ENCODE measurements at regions not wholly inside any gene's neighbourhood (a gene's known extent, or its start where the extent isn't known, plus 50 kb on each side); places are given as distances from the start of the nearest gene placed in this dataset.
"Not testable (repeated sequence)": the region's sequence is repeated elsewhere in the genome, so short reads cannot be mapped to it uniquely, and the experiment has no call there.

DNA sequence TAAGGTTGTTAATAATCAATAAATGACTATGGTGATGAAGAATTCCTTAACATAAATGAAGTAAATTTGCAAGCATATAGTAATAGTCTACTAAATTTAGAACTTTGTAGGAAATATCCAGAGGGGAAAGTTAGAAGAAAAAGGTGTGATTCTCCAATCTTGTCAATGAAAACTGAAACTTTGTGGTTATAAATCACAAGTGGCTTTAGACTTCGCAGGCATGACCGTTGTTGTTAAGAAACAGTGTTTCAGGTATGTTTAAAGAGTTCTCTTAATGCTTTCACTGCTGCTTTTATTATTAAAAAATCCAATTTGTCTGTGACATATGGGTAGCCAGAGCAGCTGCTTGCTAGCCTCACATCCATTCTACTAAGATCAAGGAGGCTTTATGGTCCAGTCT is 475.6 kb upstream of the ADGRB3 start:
- DNase-seq (ENCODE audit: low read depth) = no peak

DNA sequence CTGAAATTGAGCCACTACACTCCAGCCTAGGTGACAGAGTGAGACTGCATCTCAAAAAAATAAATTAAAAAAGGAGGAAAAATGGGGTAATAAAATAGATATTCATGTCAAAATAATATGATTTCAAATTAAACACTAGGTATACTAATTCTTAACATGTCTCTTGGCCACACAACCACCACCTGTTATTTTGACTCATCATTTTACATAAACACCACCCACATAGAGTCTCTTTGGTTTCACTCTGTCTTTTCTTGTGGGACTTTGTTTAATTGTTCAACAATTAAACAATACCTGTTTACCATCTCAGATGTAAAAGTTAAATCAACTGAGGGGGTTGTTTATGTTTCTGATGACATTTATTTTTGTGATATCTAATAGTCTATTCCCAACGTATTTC is 476.8 kb upstream of the ADGRB3 start:
- DNase-seq (ENCODE audit: low read depth) = no peak

DNA sequence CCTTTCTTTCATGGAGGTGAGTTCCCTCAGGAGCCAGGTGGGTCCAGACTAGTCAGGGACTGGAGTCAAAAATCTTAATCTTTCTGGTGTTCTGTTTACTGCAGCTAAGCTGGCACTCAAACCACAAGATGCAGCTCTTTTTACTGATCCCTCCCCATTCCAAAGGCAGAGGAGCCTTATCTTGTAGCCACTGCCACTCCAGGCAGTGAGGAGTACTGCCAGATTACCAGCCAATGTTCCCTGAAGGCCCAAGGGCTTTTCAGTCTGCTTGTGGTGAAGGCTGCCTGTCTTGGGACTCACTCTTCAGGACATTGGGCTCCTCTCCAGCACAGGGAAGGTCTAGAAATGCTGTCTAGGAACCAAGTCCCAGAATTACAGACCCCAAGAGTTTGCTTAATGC is 490.4 kb upstream of the ADGRB3 start:
- no peak for DNase-seq (ENCODE audit: low read depth)

DNA sequence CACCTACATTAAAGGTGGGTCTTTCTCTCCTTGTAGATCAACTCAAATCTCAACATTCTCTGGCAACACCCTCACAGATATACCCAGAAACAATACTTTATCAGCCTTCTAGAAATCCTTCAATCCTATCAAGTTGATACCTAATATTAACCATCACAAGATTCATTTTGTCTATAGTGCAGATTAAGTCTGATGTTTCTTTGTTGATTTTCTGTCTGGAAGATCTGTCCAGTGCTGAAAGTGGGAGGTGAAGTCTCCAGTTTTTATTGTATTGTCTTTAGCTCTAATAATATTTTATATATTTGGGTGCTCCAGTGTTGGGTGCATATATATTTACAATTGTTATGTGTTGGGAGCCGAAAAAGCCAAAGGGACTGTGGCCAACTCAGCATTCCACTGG is 493.9 kb upstream of the ADGRB3 start:
- no peak for DNase-seq (ENCODE audit: low read depth)

DNA sequence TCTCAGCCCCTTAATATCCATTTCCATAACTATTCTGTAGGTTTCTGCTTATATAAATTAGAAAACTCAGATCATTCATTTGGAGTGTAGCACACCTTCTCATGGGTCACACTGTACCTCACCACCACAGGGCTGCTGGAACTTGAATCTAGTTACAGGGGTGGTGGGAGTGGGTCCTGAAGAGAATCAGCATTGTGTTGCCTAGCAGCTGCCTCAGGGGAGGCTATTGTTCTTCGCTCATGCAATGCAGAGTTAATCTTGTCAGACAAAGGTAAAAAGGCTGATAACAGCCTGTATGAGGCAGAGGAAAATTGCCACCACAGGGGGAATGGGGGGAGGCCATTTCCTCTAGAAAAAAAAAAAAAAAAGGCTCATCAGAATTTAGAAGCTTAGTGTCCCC is 496.0 kb upstream of the ADGRB3 start:
- DNase-seq (ENCODE audit: low read depth) = no peak

DNA sequence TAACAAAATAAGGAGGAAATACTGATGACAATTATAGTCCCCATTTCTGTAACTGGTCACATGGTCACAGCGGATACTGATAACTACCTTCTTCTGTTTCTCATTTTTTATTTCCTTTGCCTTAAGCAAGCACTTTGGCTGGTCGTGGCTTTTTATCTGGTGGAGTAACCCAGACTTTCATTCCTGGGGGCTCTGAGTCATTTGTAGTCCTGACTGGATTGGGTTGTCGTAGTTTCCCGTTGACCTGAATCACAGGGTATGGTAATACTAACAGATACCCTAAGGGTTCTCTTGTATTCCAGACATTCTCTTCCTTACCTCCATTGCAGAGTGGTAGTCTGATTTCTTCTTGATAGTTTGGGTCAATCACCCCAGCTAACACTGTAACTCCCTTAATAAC is 500.3 kb upstream of the ADGRB3 start:
- no peak for DNase-seq (ENCODE audit: low read depth)

DNA sequence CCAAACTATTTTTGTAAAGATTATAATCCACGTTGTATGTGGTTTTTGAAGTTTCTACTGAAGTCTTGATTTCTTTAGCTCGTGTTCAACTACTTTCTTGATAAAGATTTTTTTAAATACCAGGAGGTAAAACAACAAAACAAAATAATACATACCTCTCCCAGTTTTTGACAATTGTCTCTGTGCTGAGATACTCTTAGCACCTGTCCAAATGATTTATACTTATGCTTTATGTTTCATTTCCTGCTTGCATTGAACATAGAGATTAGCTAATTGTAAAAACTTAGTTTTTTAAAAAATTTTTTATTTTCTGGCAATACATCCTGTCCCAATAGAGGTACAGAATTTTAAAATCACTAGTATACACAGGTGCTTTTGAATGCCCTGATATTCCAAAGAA is 506.9 kb upstream of the ADGRB3 start:
- DNase-seq (ENCODE audit: low read depth) = no peak

DNA sequence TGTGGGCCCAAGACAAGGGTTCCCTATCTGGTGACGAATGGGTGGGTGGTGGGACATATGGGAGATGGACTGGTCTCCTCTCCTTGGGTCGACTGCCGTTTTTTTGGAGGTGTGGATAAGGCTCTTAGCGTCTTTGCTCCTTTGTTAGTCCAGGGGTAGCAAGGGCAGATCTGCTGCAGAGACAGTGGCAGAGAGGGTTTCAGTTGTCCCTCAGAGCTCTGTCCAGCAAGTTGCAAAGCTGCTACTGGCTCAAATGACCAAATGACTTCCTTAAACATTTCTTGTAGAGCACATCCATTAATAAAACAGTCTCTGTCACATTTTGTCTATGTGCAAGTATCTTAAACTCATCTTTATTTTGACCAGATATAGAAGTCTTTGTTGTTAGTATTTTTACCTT is 508.0 kb upstream of the ADGRB3 start:
- no peak for DNase-seq (ENCODE audit: low read depth)

DNA sequence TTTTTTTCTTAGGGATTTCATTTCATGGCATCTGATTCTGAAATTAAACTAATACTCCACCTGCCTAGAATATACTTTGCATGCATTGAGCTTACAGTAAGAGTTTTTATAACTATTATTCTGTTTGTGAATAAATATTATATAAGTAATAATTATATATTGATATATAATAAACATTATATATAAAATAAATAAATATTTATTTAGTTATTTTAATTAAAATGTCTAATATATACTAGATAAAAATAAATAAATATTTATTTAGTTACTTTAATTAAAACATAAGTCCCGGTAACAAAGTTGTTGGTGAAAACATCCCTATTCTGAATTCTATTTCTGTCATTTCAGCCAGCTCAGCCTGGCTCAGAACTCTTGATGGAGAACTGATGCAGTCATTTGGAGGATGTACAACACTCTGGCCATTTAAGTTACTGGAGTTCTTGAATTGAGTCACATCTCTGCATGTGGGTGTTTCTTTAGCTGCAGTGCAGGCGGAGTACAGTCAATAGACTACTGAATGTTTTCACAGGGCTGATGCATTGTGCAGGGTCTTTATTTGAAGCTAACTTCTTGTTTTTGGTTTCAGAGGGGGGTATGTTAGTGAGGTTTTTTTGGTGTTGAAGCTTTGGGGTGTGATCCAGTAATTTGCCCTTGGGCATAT is 508.9 kb upstream of the ADGRB3 start:
- no peak for DNase-seq (ENCODE audit: low read depth)

DNA sequence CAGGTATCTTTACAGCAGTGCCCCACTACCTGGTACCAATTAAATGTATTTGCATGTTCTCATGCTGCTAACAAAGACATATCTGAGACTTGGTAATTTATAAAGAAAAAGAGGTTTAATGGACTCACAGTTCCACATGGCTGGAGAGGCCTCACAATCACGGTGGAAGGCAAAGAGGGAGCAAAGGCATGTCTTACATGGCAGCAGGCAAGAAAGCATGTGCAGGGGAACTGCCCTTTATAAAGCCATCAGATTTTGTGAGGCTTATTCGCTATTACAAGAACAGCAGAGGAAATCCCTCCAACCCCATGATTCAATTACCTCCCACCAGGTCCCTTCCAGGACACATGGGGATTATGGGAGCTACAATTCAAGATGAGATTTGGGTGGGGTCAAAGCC is 512.1 kb upstream of the ADGRB3 start:
- DNase-seq (ENCODE audit: low read depth) = not testable (repeated sequence)

DNA sequence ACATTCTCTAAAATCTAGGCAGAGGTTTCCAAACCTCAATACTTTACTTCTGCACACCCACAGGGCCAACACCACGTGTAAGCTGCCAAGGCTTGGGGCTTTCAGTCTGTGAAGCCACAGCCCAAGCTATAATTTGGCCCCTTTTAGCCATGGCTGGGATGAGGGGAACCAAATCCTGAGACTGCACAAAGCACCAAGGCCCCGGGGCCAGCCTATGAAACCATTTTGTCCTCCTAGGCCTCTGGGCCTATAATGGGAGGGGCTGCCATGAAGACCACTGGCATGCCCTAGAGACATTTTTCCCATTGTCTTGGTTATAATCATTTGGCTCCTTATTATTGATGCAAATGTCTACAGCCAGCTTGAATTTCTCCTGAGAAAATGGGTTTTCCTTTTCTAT is 513.0 kb upstream of the ADGRB3 start:
- no peak for DNase-seq (ENCODE audit: low read depth)

DNA sequence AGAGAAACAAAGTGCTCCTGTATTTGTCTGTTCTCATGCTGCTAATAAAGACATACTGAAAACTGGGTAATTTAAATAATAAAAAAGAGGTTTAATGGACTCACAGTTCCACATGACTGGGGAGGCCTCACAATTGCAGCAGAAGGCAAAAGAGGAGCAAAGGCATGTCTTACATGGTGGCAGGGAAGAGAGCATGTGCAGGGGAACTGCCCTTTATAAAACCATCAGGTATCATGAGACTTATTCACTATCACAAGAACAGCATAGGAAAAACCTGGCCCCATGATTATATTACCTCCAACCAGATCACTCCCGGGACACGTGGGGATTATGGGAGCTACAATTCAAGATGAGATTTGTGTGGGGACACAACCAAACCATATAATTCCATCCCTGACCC is 514.1 kb upstream of the ADGRB3 start:
- not testable (repeated sequence) for DNase-seq (ENCODE audit: low read depth)

DNA sequence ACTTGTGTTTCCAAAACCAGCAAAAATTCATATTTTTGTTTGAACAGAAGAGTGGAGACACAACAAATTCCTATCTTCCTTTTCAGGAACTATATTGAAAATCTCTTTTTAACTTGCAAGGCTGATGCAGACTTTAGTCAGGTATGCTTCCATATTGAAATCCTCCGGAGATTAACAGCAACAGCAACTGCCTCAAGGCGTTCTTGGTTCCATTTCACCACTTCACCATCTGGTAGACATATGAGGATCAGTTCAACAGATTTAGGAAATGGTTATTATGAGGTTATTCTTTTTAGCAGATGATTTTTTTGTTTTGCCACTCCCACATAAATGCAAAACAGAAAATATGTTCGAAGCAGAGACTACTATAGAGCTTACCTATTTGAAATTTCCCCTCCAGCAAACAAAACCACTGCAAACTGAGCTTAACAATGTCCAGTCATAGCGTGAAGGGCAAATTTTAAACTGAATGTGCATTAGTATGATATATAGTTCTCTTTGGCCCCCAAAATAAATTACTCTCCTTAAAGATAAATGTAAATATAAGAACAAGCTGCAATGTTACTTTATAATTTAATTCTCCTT is 520.5 kb upstream of the ADGRB3 start:
- no peak for DNase-seq (ENCODE audit: low read depth)

DNA sequence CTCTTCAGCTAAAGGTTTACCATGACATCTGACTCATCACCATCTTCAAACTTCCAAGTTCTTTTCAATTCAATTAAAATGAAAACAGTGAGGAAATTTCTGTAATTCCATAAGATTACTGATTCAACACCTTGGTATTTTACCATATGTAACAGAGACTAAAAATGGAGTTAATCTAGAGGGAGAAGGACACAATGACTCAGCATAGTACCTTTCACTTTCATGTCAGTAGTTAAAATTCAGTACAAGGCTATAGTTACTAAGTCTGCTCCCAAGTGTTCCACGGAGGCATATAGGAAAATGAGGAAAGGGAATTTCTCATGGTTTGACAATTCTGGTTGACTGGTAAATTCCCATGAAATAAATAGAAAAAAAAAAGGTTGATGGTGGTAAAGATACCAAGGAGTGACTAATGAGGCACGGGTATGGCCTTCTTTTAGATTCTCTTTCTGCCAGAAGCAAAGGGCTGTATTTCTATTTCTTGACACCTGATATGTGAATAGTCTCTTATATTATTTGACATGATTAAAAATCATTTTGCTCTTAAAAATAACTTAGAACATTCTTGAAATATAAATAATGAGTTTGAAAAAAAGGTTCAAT is 526.7 kb upstream of the ADGRB3 start:
- DNase-seq (ENCODE audit: low read depth) = no peak

DNA sequence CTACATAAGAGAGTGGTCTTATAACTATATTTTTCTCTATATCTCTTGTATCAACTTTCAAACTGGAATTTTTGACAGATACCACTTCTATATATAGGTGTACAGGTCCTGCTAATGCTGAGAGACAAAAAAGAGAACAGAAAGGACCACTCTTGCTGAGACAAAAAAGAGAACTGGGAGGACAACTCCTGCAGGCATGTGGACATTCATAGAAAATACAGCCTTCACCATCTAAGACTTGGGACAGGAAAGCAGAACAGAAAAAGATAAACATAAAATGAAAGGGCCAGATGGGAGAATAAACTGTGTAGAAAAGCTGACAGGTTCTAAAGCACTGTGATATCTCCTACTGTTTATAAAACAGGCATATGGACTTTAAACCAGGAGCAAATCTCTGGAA is 541.0 kb upstream of the ADGRB3 start:
- no peak for DNase-seq (ENCODE audit: low read depth)

DNA sequence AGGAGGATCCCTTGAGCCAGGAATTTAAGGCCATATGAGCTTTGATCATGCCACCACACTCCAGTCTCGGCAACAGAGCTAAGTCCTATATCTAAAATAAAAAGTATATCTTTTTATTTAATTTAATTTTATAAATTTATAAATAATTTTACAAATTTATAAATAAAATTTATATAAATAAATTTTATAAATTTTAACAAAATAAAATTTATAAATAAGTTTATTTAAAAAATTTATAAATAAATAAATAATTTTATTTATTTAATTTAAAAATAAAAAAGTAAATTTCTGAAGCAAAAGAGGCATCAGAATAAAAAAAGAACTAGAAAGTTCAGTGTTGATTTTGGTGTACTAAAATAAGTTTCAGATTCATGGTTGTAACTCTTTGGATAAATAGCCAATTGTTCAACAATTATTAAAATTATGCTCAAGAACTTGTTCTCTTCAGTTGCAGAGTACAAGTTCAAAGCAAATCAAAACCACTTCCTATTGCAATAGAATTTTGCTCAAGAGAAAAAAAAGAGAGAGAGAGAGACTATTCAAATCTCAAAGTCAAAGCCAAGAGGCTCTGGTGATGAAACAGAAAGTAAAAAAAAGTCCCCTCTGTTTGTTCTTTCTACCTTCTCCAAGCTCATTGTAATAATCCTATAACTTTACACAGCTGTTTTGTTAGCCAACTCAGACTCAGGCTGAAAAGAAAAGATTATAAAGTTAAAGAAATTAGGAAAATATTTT is 547.5 kb upstream of the ADGRB3 start:
- no peak for DNase-seq (ENCODE audit: low read depth)

DNA sequence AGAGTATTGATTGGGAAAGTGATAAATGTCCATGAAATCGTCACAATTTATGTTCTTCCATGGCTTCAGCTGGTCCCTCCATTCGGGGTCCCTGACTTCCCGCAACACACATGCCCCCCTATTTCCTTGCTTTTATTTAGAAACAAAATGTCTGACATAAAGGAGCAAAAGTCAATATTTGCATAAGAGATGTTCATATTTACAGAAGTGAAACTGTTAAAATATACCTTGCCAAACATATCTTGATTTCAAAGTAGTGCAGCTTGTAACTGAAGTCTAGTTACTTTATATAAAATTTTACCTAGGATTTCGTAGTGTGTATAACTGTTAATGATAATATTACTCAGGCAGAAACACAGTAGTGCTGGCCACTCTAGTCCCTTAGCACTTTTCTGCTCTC is 548.9 kb upstream of the ADGRB3 start:
- no peak for DNase-seq (ENCODE audit: low read depth)

DNA sequence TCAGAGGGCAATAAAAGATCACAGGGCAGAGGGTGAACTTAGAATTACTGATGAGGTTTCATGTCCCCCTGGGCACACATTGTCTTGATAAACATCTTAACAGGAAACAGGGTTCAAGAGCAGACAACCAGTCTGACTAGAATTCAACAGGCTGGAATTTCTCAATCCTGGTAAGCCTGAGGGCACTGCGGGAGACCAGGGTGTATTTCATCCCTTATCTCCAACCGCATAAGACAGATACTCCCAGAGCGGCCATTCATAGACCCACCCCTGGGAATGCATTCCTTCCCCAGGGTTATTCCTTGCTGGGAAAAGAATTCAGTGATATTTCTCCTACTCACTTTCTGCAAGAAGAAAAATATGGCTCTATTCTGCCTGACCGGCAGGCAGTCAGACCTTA is 549.5 kb upstream of the ADGRB3 start:
- not testable (repeated sequence) for DNase-seq (ENCODE audit: low read depth)

DNA sequence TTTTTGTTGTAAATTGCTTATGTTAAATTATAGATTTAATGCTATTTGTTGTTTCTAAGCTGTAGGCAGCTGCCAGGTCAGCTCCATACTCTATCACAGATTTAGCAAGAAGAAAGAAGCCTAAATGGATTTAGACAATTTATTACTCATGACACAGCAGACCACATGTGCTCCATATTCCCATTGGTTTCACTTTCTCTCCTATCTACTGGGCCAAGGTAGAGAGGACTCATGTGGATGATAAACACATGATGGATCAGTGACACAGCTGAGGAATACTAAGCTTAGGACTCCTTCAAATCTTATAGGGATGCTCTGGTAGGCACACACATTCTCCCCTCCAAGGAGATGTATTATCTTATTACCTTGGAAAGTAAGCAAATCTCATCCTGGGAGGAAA is 553.0 kb upstream of the ADGRB3 start:
- DNase-seq (ENCODE audit: low read depth) = no peak

DNA sequence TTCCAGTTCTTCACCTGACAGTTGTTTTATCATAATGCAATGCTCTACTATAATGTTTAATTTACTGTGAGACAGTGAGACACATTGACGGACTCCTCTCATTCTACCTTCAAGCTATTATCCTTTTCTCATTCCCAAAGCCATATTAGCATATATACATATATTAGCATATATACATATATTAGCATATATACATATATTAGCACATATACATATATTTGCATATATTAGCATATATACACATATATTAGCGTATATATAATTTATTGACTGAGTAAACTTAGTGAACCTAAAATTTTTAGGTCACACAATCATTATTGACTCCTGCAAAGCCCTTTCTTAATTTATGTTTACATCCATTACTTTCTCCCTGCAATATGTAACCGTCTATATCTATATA is 555.0 kb upstream of the ADGRB3 start:
- DNase-seq (ENCODE audit: low read depth) = no peak

DNA sequence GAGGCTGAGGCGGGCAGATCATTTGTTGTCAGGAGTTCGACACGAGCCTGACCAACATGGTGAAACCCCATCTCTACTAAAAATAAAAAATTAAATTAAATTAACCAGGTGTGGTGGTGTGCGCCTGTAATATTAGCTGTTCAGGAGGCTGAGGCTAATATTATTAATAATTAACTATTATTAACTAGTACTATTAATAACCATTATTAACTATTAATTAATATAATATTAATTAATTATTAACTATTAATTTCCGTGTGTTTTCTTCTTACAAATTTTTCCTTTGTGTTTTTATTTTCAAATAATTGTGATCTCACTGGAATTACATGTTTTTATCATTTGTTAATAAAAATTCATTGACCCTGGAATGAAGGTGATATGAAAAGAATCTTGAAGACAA is 557.4 kb upstream of the ADGRB3 start:
- DNase-seq (ENCODE audit: low read depth) = no peak

DNA sequence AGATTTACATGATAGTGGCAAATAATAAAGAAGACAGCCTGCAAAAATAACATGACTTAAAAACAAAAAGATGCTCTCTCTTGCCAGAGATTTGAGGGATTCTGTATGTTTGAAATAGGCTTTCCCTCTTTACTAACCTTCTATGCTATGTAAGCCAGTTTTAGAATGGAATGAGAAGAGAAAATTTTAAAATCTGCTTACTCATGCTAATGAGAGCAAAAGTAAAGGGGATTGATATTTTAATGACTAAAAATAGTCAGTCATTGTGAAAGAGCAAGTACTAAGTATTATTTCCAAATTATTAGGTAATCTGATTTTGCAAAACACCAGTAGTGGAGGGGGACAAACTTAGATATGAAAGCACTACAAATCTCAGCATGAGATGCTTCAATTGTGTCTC is 563.3 kb upstream of the ADGRB3 start:
- DNase-seq (ENCODE audit: low read depth) = no peak

Data from forelimb muscle (tissue), 1 donor.